HG03064 (cell line): ENCODE measurements at regions not wholly inside any gene's neighbourhood (a gene's known extent, or its start where the extent isn't known, plus 50 kb on each side); places are given as distances from the start of the nearest gene placed in this dataset.

ENCODE experiments used
- ATAC-seq: cut with Tn5 transposase; IDR thresholded peaks from one replicate; pipeline ENCODE4 v1.9.1; 2021; ENCODE audit warnings: low read depth; ENCODE audit not compliant: unreplicated experiment

GRCh38 chr20:24738058-24738775, 210.9 kb upstream of the CST7 start:
- ATAC-seq, result no peak

- ATAC-seq, result no peak
Observed at GRCh38 chr20:24738981-24739633, 210.0 kb upstream of the CST7 start.

GRCh38 chr20:24739746-24740145, 209.3 kb upstream of the CST7 start:
- no peak for ATAC-seq

- ATAC-seq, result no peak
Observed at GRCh38 chr20:24741493-24742072, 207.5 kb upstream of the CST7 start.

GRCh38 chr20:24742436-24742835, 206.6 kb upstream of the CST7 start:
- no peak for ATAC-seq

GRCh38 chr20:24742989-24743388, 206.1 kb upstream of the CST7 start:
- ATAC-seq, result no peak

- no peak for ATAC-seq
Observed at GRCh38 chr20:24743641-24744040, 205.4 kb upstream of the CST7 start.

- ATAC-seq, result no peak
Observed at GRCh38 chr20:24744747-24745146, 204.3 kb upstream of the CST7 start.

GRCh38 chr20:24745206-24745605, 203.9 kb upstream of the CST7 start:
- ATAC-seq, result no peak

- ATAC-seq, result no peak
Observed at GRCh38 chr20:24745617-24746350, 203.3 kb upstream of the CST7 start.

GRCh38 chr20:24746351-24746685, 202.8 kb upstream of the CST7 start:
- ATAC-seq, result no peak

- no peak for ATAC-seq
Observed at GRCh38 chr20:24747010-24747712, 201.9 kb upstream of the CST7 start.

- no peak for ATAC-seq
Observed at GRCh38 chr20:24747881-24748595, 201.0 kb upstream of the CST7 start.

GRCh38 chr20:24751551-24751950, 197.5 kb upstream of the CST7 start:
- no peak for ATAC-seq

GRCh38 chr20:24752612-24753011, 196.5 kb upstream of the CST7 start:
- no peak for ATAC-seq

GRCh38 chr20:24753130-24753529, 195.9 kb upstream of the CST7 start:
- no peak for ATAC-seq

- no peak for ATAC-seq
Observed at GRCh38 chr20:24754691-24755090, 194.4 kb upstream of the CST7 start.

- no peak for ATAC-seq
Observed at GRCh38 chr20:24755411-24755922, 193.6 kb upstream of the CST7 start.

GRCh38 chr20:24756292-24757025, 192.6 kb upstream of the CST7 start:
- ATAC-seq, result no peak
